ENCODE measurements at regions not wholly inside any gene's neighbourhood (a gene's known extent, or its start where the extent isn't known, plus 50 kb on each side); places are given as distances from the start of the nearest gene placed in this dataset.
A peak's percentile ranks its signal among the peaks of the same experiment; 100 is the strongest.

DNA sequence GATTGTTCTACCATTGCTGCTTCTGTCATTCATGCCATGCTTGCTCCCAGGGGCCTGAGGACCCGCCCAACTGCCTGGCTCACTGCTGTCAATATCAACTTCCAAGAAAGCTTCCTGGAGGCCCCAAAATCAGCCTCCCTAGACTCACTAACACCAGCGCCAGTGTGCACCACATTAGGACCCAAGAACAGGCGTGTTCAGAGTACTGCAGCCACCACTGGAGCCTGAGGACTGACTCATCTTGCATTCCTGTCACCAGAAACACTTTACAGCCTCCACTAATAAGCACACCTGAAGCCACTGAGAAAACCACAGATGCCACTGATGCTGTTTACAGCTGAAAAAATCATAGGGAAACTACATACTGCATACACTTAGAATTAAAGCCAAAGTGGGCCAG, 1284.3 kb downstream of the TYW1 start:
- no peak for DNase-seq (ENCODE audit: low spot score)

- DNase-seq (ENCODE audit: low spot score): no peak
Observed at GRCh38 chr7:68288144-68288593, 1291.5 kb downstream of the TYW1 start.

DNA sequence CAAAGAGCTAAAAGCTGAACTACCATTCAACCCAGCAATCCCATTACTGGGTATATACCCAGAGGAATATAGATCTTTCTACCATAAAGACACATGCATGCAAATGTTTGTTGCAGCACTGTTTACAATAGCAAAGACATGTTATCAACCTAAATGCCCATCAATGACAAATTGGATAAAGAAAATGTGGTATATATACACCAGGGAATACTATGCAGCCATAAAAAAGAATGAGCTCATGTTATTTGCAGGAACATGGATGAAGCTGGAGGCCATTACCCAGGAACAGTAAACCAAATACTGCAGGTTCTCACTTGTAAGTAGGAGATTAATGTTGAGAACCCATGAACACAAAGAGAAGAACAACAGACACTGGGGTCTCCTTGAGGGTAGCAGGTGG, 1295.1 kb downstream of the TYW1 start:
- DNase-seq (ENCODE audit: low spot score): no peak

- no peak for DNase-seq (ENCODE audit: low spot score)
Observed at GRCh38 chr7:68295386-68295785, 1298.8 kb downstream of the TYW1 start.

DNA sequence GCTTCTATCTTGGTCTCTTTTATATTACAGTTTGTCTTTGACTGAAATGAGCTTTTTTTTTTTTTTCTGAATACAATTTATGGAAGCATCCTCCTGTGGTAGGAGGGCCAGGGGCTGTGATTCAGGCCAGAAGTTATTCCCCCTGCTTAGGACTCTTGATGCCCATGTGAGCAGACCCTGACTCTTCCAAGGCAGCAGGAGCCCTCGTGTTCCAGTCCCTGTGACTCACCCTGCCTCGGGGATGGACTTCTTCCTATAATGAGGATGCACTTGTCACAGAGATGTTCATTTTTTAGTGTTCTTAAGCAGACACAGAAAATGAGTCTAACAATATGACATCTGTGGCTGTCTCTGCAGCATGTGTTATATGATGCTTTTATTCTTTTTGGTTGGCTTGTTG, 1293.7 kb upstream of the AUTS2 start:
- DNase-seq (ENCODE audit: low spot score): no peak

GRCh38 chr7:68306692-68307107, 1291.6 kb upstream of the AUTS2 start:
- no peak for DNase-seq (ENCODE audit: low spot score)

GRCh38 chr7:68309271-68309670, 1289.0 kb upstream of the AUTS2 start:
- no peak for DNase-seq (ENCODE audit: low spot score)

GRCh38 chr7:68309806-68310205, 1288.5 kb upstream of the AUTS2 start:
- no peak for DNase-seq (ENCODE audit: low spot score)

GRCh38 chr7:68311958-68312357, 1286.3 kb upstream of the AUTS2 start:
- no peak for DNase-seq (ENCODE audit: low spot score)

DNA sequence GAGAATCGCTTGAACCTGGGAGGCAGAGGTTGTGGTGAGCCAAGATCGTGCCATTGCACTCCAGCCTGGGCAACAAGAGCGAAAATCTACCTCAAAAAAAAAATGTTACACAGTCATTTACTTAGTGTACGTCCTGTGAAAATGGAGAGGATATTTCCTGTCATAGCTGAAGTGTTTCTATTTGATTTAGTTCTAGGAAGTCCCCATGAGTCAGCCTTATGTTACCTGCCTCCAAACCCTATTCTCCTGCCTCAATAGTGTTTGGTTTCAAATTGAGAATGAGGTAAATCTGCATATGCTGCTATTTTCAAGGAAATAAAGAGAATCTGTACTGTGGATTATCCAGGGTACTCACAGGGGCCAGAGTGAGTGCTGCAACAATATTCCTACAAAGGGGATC, 1284.5 kb upstream of the AUTS2 start:
- no peak for DNase-seq (ENCODE audit: low spot score)

DNA sequence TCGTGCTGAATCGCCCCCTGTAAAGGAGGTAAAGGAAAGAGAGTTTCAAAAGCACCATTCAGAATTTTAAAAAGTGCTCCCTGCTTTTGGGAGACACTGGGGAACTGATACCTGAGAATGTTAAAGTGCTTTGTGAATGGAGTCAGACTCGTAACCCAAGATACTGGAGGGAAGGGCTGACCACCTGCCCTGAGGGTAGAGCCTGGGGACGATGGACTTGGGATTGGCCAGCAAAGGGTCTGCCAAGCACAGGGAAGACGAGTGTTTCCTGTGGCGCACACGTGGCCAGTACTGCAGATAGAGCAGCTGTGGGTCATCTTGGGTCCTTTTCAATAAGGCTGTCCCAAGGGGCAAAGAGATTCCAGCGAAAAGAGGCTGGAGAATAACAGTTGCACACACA, 1284.1 kb upstream of the AUTS2 start:
- no peak for DNase-seq (ENCODE audit: low spot score)

- DNase-seq (ENCODE audit: low spot score): no peak
Observed at GRCh38 chr7:68317476-68317875, 1280.8 kb upstream of the AUTS2 start.

DNA sequence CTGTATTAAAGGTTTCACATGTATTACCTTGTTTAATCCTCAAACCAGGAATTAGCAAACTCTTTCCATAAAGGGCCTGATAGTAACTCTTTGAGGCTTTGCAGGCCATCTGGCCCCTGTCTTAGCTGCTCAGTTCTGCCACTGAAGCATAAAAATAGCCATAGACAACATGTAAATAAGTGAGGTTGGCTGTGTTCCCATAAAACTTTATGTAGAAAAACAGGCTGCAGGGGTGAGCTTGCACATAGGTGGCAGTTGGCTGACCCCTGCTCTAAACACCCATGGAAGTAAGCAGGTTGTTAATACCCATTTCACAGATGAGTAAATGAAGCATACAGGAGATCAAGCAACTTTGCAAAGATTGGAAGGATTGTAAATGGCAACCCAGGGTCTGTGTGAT, 1279.2 kb upstream of the AUTS2 start:
- no peak for DNase-seq (ENCODE audit: low spot score)

- peak; percentile 79 for DNase-seq (ENCODE audit: low spot score)
Observed at GRCh38 chr7:68321076-68321639, 1277.1 kb upstream of the AUTS2 start.

DNA sequence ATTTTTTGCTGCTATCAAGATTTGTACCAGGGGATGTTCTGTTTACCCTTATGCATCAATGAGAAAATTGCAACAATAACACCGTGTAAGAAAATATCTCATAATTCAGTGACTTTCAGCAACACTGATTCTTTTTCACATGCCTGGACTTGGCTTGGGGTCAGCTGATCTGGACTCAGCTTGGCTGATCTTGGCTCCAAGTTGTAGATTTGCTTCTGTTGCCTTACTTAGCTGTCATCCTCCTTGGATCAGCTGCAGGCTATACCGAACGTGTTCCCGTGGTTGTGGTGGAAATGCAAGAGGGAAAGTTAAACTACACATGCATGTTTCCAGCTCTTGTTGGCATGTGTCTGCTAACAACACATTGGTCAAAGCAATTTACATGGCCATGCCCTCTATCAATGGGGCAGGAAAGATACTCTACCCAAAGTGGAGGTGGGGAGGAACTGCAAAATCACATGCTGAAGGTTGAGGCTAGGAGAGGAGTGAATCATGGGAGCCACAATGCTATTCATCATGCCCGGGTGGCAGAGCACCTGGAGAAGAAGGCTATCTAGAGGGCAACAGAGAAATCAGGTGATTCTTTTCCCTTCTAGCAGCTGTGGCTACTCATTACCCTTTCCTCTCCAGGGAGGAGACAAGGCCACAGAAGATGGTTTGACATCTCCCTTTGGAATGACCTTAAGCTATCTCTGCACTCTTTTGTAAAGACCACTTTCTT, 1276.3 kb upstream of the AUTS2 start:
- no peak for DNase-seq (ENCODE audit: low spot score)

DNA sequence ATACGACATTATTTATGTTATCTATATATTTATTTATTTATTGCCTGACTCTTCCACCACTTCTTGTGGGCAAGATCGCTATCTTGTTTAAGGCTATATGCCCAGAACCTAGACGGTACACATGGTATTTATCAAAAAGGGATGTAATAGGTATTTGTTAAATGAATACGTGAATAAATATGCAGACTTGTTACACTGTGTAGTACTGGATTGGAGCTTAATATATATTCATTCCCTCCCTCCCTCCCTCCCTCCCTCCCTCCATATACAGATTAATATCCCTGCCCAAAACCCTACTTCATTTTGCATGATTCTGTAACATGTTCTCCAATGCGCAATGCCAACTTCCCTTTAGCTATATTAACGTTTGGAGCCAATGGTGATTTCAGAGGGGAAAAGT, 1273.7 kb upstream of the AUTS2 start:
- DNase-seq (ENCODE audit: low spot score): no peak

- no peak for DNase-seq (ENCODE audit: low spot score)
Observed at GRCh38 chr7:68334216-68334615, 1264.1 kb upstream of the AUTS2 start.

DNA sequence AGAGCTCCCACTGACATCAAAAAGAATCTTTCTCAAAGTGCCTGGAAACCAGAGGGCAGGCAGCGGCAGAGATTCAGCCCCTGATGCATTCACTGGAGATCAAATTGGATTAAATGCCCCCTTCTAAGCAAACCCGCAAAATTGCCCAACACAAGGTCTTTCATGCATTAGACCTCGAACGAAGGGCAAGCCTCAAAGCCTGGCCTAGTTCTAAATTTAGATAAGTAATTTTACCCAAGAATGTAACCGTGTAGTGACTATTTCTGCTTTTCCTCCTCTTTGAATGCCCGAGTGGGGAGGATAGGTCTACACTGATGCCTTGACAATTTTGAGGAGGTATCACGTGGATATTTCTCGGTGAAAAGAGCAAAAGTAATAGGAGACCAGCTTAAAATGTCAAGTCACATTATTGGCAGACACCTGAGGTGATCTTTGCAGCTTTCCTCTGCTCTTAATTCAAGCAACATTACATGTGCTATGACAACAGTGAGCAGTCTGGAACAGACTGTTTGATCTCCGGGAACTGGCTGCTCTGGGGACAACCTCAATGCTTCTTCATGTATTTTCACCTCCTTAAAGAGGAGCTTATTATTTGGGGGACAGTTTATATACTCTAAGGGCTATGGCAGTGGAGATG, 1263.5 kb upstream of the AUTS2 start:
- no peak for DNase-seq (ENCODE audit: low spot score)

- no peak for DNase-seq (ENCODE audit: low spot score)
Observed at GRCh38 chr7:68336594-68336993, 1261.7 kb upstream of the AUTS2 start.

DNA sequence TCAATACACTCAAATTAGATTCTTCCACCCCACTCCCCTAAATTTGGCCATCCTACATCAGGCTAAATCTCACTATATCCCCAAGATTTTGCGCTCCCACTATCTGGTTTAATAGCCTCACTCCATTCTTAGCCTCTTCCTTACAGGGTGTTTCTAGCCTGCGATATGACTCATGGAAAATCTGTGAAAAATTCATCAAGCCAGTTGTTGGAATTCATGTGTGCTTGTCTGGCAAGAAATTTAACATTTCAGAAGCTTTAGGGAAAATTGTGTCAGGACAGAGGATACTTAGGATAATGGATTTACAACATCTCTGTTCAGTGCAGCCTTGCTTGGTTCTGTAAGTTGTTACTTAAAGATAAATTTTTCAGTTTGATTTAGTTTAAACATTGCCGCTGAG, 1249.9 kb upstream of the AUTS2 start:
- no peak for DNase-seq (ENCODE audit: low spot score)

- DNase-seq (ENCODE audit: low spot score): no peak
Observed at GRCh38 chr7:68362745-68363518, 1235.3 kb upstream of the AUTS2 start.

GRCh38 chr7:68364886-68365625, 1233.2 kb upstream of the AUTS2 start:
- DNase-seq (ENCODE audit: low spot score): no peak

Data from ureter (tissue), 1 donor.